Neuronal stem cell (in vitro differentiated cells): ENCODE measurements at regions not wholly inside any gene's neighbourhood (a gene's known extent, or its start where the extent isn't known, plus 50 kb on each side); places are given as distances from the start of the nearest gene placed in this dataset.
A peak's percentile ranks its signal among the peaks of the same experiment; 100 is the strongest.

Source experiments
- DNase-seq: peaks from one replicate; pipeline ENCODE4 v3.0.0-alpha.2; 2013; ENCODE audit warnings: low spot score
- H2AFZ ChIP-seq: one replicate; pipeline ENCODE4 v1.6.1; 2013; ENCODE audit warnings: mild to moderate bottlenecking, low read length, inconsistent platforms
- H2AK5ac ChIP-seq: 2 replicates; pipeline ENCODE4 v1.6.1; 2013; ENCODE audit warnings: low read depth, mild to moderate bottlenecking, inconsistent platforms, low read length, moderate library complexity, mixed read lengths
- H2BK120ac ChIP-seq: 2 replicates; pipeline ENCODE4 v1.6.1; 2013; ENCODE audit warnings: low read depth, mild to moderate bottlenecking, inconsistent platforms, low read length, moderate library complexity, mixed read lengths
- H2BK12ac ChIP-seq: one replicate; pipeline ENCODE4 v1.6.1; 2013; ENCODE audit warnings: low read length, inconsistent platforms
- H2BK15ac ChIP-seq: 2 replicates; pipeline ENCODE4 v1.6.1; 2013; ENCODE audit warnings: mild to moderate bottlenecking, low read length, inconsistent platforms, mixed read lengths
- H2BK5ac ChIP-seq: one replicate; pipeline ENCODE4 v1.6.1; 2013; ENCODE audit warnings: inconsistent platforms, mild to moderate bottlenecking, low read length, moderate library complexity
- H3K14ac ChIP-seq: one replicate; pipeline ENCODE4 v1.6.1; 2013; ENCODE audit warnings: low read length, inconsistent platforms
- H3K18ac ChIP-seq: 2 replicates; pipeline ENCODE4 v1.6.1; 2013; ENCODE audit warnings: low read length, inconsistent platforms
- H3K23ac ChIP-seq: 2 replicates; pipeline ENCODE4 v1.6.1; 2013; ENCODE audit warnings: low read depth, mild to moderate bottlenecking, mixed read lengths, low read length, inconsistent platforms; ENCODE audit not compliant: poor library complexity
- H3K27ac ChIP-seq: replicated peaks from 3 replicates; pipeline ENCODE4 v1.5.1; 2013; ENCODE audit warnings: low read length, inconsistent platforms
- H3K27me3 ChIP-seq, 3 experiments: 2 replicates each; pipeline ENCODE4 v1.6.1; 2013; ENCODE audit warnings: low read length in 3 of 3, mild to moderate bottlenecking in 2 of 3, inconsistent platforms in 1 of 3, low read depth in 1 of 3, mixed read lengths in 1 of 3, moderate library complexity in 1 of 3; ENCODE audit not compliant: control insufficient read depth in 3 of 3, insufficient read depth in 3 of 3
- H3K36me3 ChIP-seq, 2 donors: replicated peaks in 1 of 2; 2 replicates each; pipeline ENCODE4 v1.6.1; 2013; ENCODE audit warnings: low read length in 2 of 2; ENCODE audit not compliant: control insufficient read depth in 2 of 2, insufficient read depth in 2 of 2
- H3K4ac ChIP-seq: 2 replicates; pipeline ENCODE4 v1.6.1; 2013; ENCODE audit warnings: inconsistent platforms, mild to moderate bottlenecking, low read length, moderate library complexity
- H3K4me1 ChIP-seq, 2 donors: 1 replicate in 1 of 2; 2 replicates in 1 of 2; pipeline ENCODE4 v1.6.1; 2013; ENCODE audit warnings: low read length in 2 of 2, low read depth in 1 of 2; ENCODE audit not compliant: control insufficient read depth in 2 of 2, insufficient read depth in 1 of 2
- H3K4me2 ChIP-seq: one replicate; pipeline ENCODE4 v1.6.1; 2013; ENCODE audit warnings: mild to moderate bottlenecking, low read length, inconsistent platforms; ENCODE audit not compliant: insufficient read depth, poor library complexity, severe bottlenecking
- H3K4me3 ChIP-seq, 2 donors: 2 replicates each; pipeline ENCODE4 v1.5.1; 2013; ENCODE audit warnings: low read length in 2 of 2, mild to moderate bottlenecking in 2 of 2, inconsistent platforms in 1 of 2, moderate library complexity in 1 of 2
- H3K79me1 ChIP-seq: one replicate; pipeline ENCODE4 v1.6.1; 2013; ENCODE audit warnings: low read depth, mild to moderate bottlenecking, inconsistent platforms, low read length, moderate library complexity
- H3K9ac ChIP-seq: one replicate; pipeline ENCODE4 v1.6.1; 2013; ENCODE audit warnings: mild to moderate bottlenecking, low read depth, low read length, inconsistent platforms; ENCODE audit not compliant: poor library complexity
- H3K9me3 ChIP-seq, 2 donors: replicated peaks in 1 of 2; 2 replicates each; pipeline versions ENCODE3 to v1.6.1; 2013; ENCODE audit warnings: low read length in 2 of 2, mild to moderate bottlenecking in 2 of 2, inconsistent platforms in 1 of 2, low read depth in 1 of 2, mixed read lengths in 1 of 2, moderate library complexity in 1 of 2; ENCODE audit not compliant: control insufficient read depth in 2 of 2, insufficient read depth in 1 of 2
- H4K8ac ChIP-seq: one replicate; pipeline ENCODE4 v1.6.1; 2013; ENCODE audit warnings: low read depth, mild to moderate bottlenecking, inconsistent platforms, low read length, moderate library complexity
- H4K91ac ChIP-seq: one replicate; pipeline ENCODE4 v1.6.1; 2013; ENCODE audit warnings: low read length, low read depth, mild to moderate bottlenecking, inconsistent platforms; ENCODE audit not compliant: poor library complexity
- WGBS, 2 donors: extraction: QIAGEN DNeasy Blood & Tissue Kit; methylation state at CpG; one replicate each; pipeline ENCODE4 v1.1.7; 2013; ENCODE audit warnings: missing lambda C conversion rate in 2 of 2, mixed read lengths in 1 of 2; ENCODE audit not compliant: insufficient read length in 2 of 2, insufficient replicate concordance in 1 of 2; ENCODE audit errors: extremely low coverage in 2 of 2; 5-methylcytosine and 5-hydroxymethylcytosine counted together

DNA sequence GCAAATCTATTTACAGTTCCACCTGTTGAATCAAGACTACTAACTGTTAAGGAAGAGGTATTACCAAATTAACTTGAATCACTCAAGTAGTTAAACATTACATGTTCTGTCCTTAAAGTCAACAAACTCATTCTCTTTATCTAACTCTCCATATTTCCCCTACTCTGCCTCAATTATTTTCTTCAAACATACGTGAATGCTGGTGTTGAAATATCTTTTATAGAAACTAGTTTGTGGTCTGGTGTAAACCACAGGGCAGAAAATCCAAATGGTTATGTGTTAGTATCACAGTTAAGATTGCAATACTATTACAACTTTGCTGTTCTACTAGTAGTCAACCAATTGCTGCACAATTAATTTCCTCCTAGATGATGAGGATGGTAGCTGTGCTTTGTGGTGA, 603.5 kb downstream of the KCTD16 start:
- no peaks in the 10 kb centered on the region for H3K4me1 ChIP-seq
- no peak overlapping the region for H3K9ac ChIP-seq
- no CpG with 5 or more reads among the region's 1 CpG for WGBS, 2 donors
- no peak for DNase-seq
- no peak overlapping the region for H3K23ac ChIP-seq
- H3K14ac ChIP-seq: no peak overlapping the region
- H4K8ac ChIP-seq: no peak overlapping the region
- H2BK5ac ChIP-seq: no peak overlapping the region
- no peaks in the 10 kb centered on the region for H3K79me1 ChIP-seq
- H3K4me3 ChIP-seq: no peak overlapping the region
- no peak overlapping the region for H2AFZ ChIP-seq
- H3K4me2 ChIP-seq: no peak overlapping the region
- no peaks in the 10 kb centered on the region for H3K9me3 ChIP-seq
- no peaks in the 10 kb centered on the region for H3K36me3 ChIP-seq
- no peak overlapping the region for H3K27ac ChIP-seq
- no peak overlapping the region for H2BK120ac ChIP-seq
- H2BK12ac ChIP-seq: no peak overlapping the region
- no peaks in the 10 kb centered on the region for H3K27me3 ChIP-seq
- no peak overlapping the region for H2AK5ac ChIP-seq
- H2BK15ac ChIP-seq: no peak overlapping the region
- H3K4ac ChIP-seq: no peak overlapping the region
- H3K18ac ChIP-seq: no peak overlapping the region
- H4K91ac ChIP-seq: no peak overlapping the region

DNA sequence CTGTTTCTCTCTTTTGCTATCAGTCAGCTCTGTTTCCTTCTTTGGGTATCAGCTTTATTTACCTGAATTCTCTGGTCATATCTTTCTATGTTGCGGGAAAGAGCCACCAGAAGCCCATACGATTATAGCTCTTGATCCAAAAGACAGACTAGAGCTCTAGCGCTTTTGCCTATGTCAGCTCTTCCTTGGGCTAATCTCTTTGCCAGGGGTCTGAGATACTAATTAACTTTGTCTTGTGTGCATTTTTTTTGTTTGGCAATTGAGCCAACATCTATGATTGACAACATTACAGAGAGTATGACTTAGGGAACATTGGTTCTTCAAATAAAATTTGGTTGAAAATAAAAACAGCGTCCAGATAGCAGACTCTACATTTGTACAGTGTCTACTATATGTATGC, 603.0 kb downstream of the KCTD16 start:
- Histone ChIP-seq H3K27me3 (no peaks in the 10 kb centered on the region), H2BK15ac (no peak overlapping the region), H3K27ac (no peak overlapping the region), H4K91ac (no peak overlapping the region), H3K14ac (no peak overlapping the region), H2BK12ac (no peak overlapping the region), H2AFZ (no peak overlapping the region), H4K8ac (no peak overlapping the region), H3K79me1 (no peaks in the 10 kb centered on the region), H3K4ac (no peak overlapping the region), H3K4me3 (no peak overlapping the region), H3K9me3 (no peaks in the 10 kb centered on the region), H3K36me3 (no peaks in the 10 kb centered on the region), H2BK120ac (no peak overlapping the region), H2AK5ac (no peak overlapping the region), H3K9ac (no peak overlapping the region), H3K4me2 (no peak overlapping the region), H3K4me1 (no peaks in the 10 kb centered on the region), H2BK5ac (no peak overlapping the region), H3K23ac (no peak overlapping the region), H3K18ac (no peak overlapping the region)
- DNase-seq: no peak
- WGBS, 2 donors: no CpG with 5 or more reads among the region's 4 CpGs

DNA sequence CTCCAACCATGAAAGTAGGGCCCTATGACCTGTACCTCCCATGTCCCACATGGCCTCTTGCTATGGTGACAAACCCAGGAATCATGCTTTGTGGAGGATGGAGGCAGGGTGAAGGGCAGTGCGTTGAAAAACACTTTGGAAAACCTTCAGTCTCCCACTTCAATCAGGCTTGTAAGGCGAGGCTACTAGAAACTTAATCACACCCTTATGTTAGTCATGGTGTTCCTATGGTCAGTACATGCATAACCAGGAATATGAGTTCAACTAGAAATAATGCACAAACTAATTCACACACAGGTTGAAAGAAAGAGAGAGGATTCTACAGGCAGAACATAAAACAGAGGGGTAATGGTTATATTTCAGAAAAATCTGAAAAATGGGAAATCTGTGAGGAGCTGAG, 601.1 kb downstream of the KCTD16 start:
- Histone ChIP-seq H3K79me1 (no peaks in the 10 kb centered on the region), H3K4me3 (no peak overlapping the region)

DNA sequence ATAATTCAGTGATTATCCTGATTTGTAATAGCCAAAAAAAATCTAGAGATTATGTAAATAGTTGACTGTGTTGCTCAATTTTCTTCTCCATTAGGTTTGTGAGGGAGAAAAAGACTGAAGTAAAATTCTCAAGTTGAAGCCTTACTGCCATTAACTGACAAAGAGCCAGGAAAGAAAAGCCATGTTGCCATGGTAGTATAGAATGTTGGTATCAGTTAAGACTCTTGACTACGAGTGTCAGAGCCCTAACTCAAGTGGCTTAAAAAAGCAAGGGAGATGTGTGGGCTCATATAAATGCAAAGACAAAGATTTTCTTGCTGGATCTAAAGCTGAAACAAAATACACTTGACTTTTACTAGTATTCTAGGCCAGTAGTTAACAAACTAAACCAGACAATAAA, 571.7 kb downstream of the KCTD16 start:
- H3K4me2 ChIP-seq: no peak overlapping the region
- H2BK12ac ChIP-seq: no peak overlapping the region
- H2BK120ac ChIP-seq: no peak overlapping the region
- no peak overlapping the region for H3K23ac ChIP-seq
- no peak overlapping the region for H2AK5ac ChIP-seq
- H3K9ac ChIP-seq: no peak overlapping the region
- H3K4me3 ChIP-seq: no peak overlapping the region
- H3K36me3 ChIP-seq: peaks cover 0 to 1% of the 10 kb centered on the region in 2 donors
- no peak overlapping the region for H2BK15ac ChIP-seq
- no peaks in the 10 kb centered on the region for H3K27me3 ChIP-seq
- no CpG with 5 or more reads among the region's 1 CpG for WGBS, 2 donors
- H3K79me1 ChIP-seq: peaks cover 1% of the 10 kb centered on the region
- H3K4me1 ChIP-seq: peaks cover 2 to 5% of the 10 kb centered on the region in 2 donors
- H3K4ac ChIP-seq: no peak overlapping the region
- H4K8ac ChIP-seq: no peak overlapping the region
- H3K18ac ChIP-seq: no peak overlapping the region
- peak; percentile 38 for DNase-seq
- H3K27ac ChIP-seq: no peak overlapping the region
- H2AFZ ChIP-seq: peak overlapping the region; percentile 25
- H3K9me3 ChIP-seq: peaks cover 0 to 1% of the 10 kb centered on the region in 2 donors
- no peak overlapping the region for H3K14ac ChIP-seq
- no peak overlapping the region for H2BK5ac ChIP-seq
- H4K91ac ChIP-seq: no peak overlapping the region

More for the DNA sequence above, 601.1 kb downstream of the KCTD16 start:
- Histone ChIP-seq H4K91ac (no peak overlapping the region), H2BK5ac (no peak overlapping the region), H3K23ac (no peak overlapping the region), H3K27me3 (no peaks in the 10 kb centered on the region), H3K14ac (no peak overlapping the region), H3K18ac (peak overlapping the region; percentile 70), H3K36me3 (no peaks in the 10 kb centered on the region), H2AK5ac (no peak overlapping the region), H3K9ac (no peak overlapping the region), H3K4me2 (no peak overlapping the region), H3K27ac (no peak overlapping the region), H2BK120ac (no peak overlapping the region), H3K4me1 (no peaks in the 10 kb centered on the region), H2AFZ (no peak overlapping the region), H3K9me3 (no peaks in the 10 kb centered on the region), H2BK15ac (no peak overlapping the region), H3K4ac (no peak overlapping the region), H4K8ac (no peak overlapping the region), H2BK12ac (no peak overlapping the region)
- no peak for DNase-seq
- no CpG with 5 or more reads among the region's 2 CpGs for WGBS, 2 donors
